GM12892 (cell line): ENCODE measurements at regions not wholly inside any gene's neighbourhood (a gene's known extent, or its start where the extent isn't known, plus 50 kb on each side); places are given as distances from the start of the nearest gene placed in this dataset.

ENCODE experiments used
- POLR2A ChIP-seq: IDR thresholded peaks from 2 replicates; pipeline ENCODE4 v1.6.1; 2011; ENCODE audit warnings: low read depth, low read length, control low read depth
- POLR2AphosphoS5 ChIP-seq: IDR thresholded peaks from 2 replicates; pipeline ENCODE4 v1.6.1; 2011; ENCODE audit warnings: low read depth, low read length, control low read depth

- TF ChIP-seq POLR2A, result no peak
- TF ChIP-seq POLR2AphosphoS5, result no peak
These were observed 389.6 kb upstream of the CELF4 start for GRCh38 chr18:37955201-37955600.
